SK-N-SH (cell line): ENCODE measurements at regions not wholly inside any gene's neighbourhood (a gene's known extent, or its start where the extent isn't known, plus 50 kb on each side); places are given as distances from the start of the nearest gene placed in this dataset.
A peak's percentile ranks its signal among the peaks of the same experiment; 100 is the strongest.

Source experiments
- CHD2 ChIP-seq: fragments of 150-350 bp; IDR thresholded peaks from 2 replicates; pipeline ENCODE4 v1.6.1; 2018; ENCODE audit warnings: low read length; ENCODE audit not compliant: partially characterized antibody
- ELF1 ChIP-seq: IDR thresholded peaks from 2 replicates; pipeline ENCODE4 v1.4.0; 2012
- EZH2phosphoT487 ChIP-seq: fragments of 200-600 bp; sonication (generic); IDR thresholded peaks from 2 replicates; pipeline ENCODE4 v1.6.1; 2017; ENCODE audit warnings: low read depth, mixed run types, mild to moderate bottlenecking, antibody characterized with exemption, moderate library complexity, borderline replicate concordance
- FOSL2 ChIP-seq: IDR thresholded peaks from 2 replicates; pipeline ENCODE4 v1.4.0; 2012; ENCODE audit warnings: low read depth, mild to moderate bottlenecking, moderate library complexity, borderline replicate concordance
- IRF3 ChIP-seq: fragments of 150-350 bp; IDR thresholded peaks from 2 replicates; pipeline ENCODE4 v1.6.1; 2016; ENCODE audit warnings: mild to moderate bottlenecking, low read depth, low read length
- MEF2A ChIP-seq: IDR thresholded peaks from 2 replicates; pipeline ENCODE4 v1.4.0; 2012; ENCODE audit warnings: low read depth, borderline replicate concordance
- NFIC ChIP-seq: IDR thresholded peaks from 2 replicates; pipeline ENCODE4 v1.4.0; 2012; ENCODE audit warnings: borderline replicate concordance
- NRF1 ChIP-seq: IDR thresholded peaks from 2 replicates; pipeline ENCODE4 v1.6.1; 2012; ENCODE audit warnings: low read depth, mild to moderate bottlenecking, low read length
- PBX3 ChIP-seq: IDR thresholded peaks from 2 replicates; pipeline ENCODE4; 2012
- REST ChIP-seq: IDR thresholded peaks from 2 replicates; pipeline ENCODE4 v1.6.1; 2012; ENCODE audit warnings: mild to moderate bottlenecking, low read depth, low read length, moderate library complexity
- RFX5 ChIP-seq: IDR thresholded peaks from 2 replicates; pipeline ENCODE4 v1.6.1; 2012; ENCODE audit warnings: mild to moderate bottlenecking, improper control_type of control experiment, low read length
- RXRA ChIP-seq: IDR thresholded peaks from 2 replicates; pipeline ENCODE4 v1.4.0; 2012; ENCODE audit warnings: low read depth, mild to moderate bottlenecking, borderline replicate concordance
- SIN3A ChIP-seq: IDR thresholded peaks from 2 replicates; pipeline ENCODE4 v1.6.1; 2012; ENCODE audit warnings: low read depth, mild to moderate bottlenecking, low read length, moderate library complexity, borderline replicate concordance
- SMC3 ChIP-seq: IDR thresholded peaks from 2 replicates; pipeline ENCODE4 v1.6.1; 2012; ENCODE audit warnings: low read depth, low read length, improper control_type of control experiment
- TCF12 ChIP-seq: IDR thresholded peaks from 2 replicates; pipeline ENCODE4 v1.4.0; 2012
- USF1 ChIP-seq: IDR thresholded peaks from 2 replicates; pipeline ENCODE4 v1.4.0; 2012; ENCODE audit warnings: low read depth, borderline replicate concordance
- USF2 ChIP-seq: fragments of 150-350 bp; IDR thresholded peaks from 2 replicates; pipeline ENCODE4 v1.6.1; 2017; ENCODE audit warnings: antibody characterized with exemption, low read length, low read depth, borderline replicate concordance

- TF ChIP-seq SMC3 (no peak), USF1 (no peak), SIN3A (no peak), USF2 (no peak), CHD2 (no peak), RXRA (no peak; the same call in 1 of the 2 replicates), FOSL2 (peak; percentile 39; the same call in 1 of the 2 replicates), ELF1 (no peak), NFIC (peak; percentile 31; the same call in 1 of the 2 replicates), PBX3 (peak; percentile 58), REST (no peak), TCF12 (peak; percentile 52), RFX5 (no peak), MEF2A (peak; percentile 29; the same call in 1 of the 2 replicates), IRF3 (no peak), EZH2phosphoT487 (no peak), NRF1 (no peak)
Measured at GRCh38 chr17:62892870-62893338, 73.1 kb upstream of the TANC2 start (continued).
